Erythroblast (primary cell): ENCODE measurements at regions not wholly inside any gene's neighbourhood (a gene's known extent, or its start where the extent isn't known, plus 50 kb on each side); places are given as distances from the start of the nearest gene placed in this dataset.

ENCODE experiments used
- DNase-seq, 2 experiments: peaks; one replicate each; lab custom pipeline; 2025; lab: John Stamatoyannopoulos, UW
- GATA1 ChIP-seq: IDR thresholded peaks from 2 replicates; pipeline ENCODE4 v1.6.1; 2011; ENCODE audit warnings: low read depth, mild to moderate bottlenecking, control low read depth, low read length, moderate library complexity
- POLR2A ChIP-seq: IDR thresholded peaks from 2 replicates; pipeline ENCODE4 v1.6.1; 2011; ENCODE audit warnings: mild to moderate bottlenecking, low read length

DNA sequence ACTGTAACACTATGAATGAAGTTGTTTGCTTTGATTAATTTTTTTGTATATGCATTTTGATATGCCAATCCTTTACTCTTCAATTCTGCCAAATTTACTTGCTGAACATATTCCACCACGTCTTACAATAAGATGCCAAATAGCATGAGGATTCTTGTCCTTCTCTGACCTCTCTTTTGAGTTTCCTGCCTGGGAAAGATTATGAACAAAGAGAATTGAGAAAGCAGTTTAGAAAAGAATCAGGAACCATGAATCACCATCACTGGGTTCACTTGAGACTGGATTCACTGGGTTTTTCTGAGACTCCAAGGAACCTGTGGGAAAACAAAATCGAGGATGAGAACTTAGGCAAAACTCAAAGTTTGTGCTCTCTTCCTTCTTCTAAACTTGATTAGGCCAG is 256.5 kb downstream of the CETN3 start:
- no peak for TF ChIP-seq GATA1
- TF ChIP-seq POLR2A, result no peak
- no peak for DNase-seq

DNA sequence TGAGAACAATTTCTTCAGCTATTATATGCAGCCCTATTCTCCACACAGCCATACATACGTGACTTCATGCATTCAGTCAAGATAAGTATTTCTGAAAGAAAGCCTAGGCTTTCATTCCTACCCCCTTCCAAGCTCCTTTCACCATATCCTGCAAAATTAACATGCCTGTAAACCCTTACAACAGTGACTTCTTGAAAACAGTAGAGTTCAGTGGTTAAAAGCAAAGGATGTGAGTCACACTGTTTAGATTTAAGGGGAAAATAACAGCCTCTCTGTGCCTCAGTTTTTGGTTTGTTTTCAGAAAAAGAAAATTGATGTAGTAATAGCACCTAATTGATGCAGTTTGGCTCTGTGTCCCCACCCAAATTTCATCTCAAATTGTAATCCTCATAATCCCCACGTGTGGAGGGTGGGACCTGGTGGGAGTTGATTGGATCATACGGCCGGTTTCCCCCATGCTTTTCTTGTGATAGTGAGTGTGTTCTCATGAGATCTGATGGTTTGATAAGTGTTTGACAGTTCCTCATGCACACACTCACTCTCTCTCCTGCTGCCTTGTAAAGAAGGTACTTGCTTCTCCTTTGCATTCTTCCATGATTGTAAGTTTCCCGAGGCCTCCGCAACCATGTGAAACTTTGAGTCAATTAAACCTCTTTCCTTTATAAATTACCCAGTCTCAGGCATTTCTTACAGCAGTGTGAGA is 264.8 kb downstream of the CETN3 start:
- no peak for DNase-seq
- TF ChIP-seq POLR2A, result no peak
- no peak for TF ChIP-seq GATA1

DNA sequence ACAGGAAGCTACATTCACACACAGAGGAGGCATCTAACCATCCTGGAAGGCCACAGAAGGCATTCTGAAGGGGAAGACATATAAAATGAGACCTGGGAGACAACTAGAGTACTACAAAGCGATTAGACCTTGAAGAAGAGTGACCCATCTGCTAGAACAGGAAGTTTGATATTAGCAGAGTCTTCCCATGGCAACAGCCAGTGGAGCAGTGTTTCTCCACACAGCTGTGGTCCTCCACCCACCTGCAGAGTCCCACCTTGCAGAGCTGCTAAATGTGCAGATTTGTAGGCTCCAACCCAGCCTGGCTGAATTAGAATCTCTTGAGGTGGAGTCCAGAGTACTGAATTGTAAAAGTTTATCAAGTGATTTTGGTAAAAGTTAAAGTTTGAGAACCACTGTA is 267.0 kb downstream of the CETN3 start:
- TF ChIP-seq GATA1 (no peak), POLR2A (no peak)
- DNase-seq, result no peak

DNA sequence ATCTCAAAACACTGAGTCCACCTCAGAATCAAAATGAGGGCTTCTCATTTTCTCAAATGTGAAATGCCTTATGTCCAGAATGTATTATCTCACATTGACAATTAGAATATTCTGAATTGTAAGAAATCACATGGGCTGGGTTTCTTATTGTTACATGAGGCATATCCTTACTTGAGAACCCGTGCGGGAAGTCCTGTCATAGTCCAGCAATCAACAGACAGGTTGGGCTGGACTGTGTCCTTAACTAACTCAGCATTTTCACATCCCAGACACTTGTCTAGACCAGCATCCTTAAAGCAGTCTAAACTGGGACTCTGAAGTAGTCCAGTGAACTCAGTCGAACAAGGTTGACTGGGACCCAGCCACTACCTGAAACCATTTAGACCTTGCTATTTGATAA is 267.6 kb downstream of the CETN3 start:
- no peak for TF ChIP-seq GATA1
- TF ChIP-seq POLR2A, result no peak

DNA sequence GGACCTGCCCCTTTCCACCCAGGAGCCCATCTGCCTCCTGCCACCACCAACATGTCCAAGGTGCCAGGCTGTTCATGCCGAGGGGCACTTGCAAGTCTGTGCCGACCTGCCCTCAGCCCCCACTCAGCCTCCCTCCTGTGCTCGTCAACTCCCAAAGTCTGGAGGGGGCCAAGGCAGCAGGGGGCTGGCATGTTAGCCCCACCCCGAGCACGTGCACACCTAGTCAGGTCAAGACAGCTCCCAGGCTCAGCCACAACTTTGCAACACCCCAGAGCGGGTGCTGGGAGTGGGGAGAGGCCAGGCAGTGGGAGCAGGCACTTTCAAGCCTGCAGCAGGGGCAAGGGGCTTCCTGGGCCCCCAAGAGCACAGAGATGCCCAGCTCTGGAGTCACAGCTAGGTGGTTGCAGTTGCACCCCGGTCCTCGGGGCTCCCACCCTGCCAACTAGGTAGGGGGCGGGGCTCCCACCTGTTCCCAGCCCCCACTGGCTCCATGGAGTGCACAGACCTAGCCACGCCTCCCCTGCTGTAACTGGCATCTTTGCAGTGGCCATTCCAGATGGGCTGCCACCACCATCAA is 272.5 kb downstream of the CETN3 start:
- TF ChIP-seq POLR2A (no peak), GATA1 (no peak)
- DNase-seq, result no peak

More for the DNA sequence above, 267.6 kb downstream of the CETN3 start:
- DNase-seq, result no peak

DNA sequence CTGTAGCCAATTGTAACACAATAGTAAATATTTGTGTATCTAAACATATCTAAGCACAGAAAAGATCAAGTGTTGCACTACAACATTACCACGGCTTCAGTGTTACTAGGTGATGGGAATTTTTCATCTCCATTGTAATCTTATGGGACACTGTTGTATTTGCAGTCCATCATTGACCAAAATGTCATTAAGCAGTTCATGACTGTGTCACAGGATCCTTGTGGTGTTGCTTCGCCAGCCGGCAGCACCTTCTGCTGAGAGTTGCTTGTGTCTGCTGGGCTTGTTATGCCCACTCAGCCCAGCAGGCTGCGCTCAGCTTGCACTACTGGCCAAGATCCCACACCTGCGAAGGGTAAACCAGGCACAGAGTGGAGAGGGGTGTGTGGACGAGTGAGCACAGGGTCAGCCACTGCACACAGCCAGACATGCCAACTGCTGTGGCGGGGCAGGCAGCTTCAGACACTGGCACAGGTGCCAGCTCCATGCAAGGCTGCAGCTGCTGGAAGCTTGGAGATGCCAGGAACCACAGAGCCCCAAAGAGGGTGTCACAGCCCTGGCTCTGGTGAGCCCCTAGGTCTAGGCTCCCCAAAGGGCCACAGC is 273.7 kb downstream of the CETN3 start:
- peak; percentile 4 to 7 for DNase-seq
- TF ChIP-seq GATA1 (no peak), POLR2A (no peak)

DNA sequence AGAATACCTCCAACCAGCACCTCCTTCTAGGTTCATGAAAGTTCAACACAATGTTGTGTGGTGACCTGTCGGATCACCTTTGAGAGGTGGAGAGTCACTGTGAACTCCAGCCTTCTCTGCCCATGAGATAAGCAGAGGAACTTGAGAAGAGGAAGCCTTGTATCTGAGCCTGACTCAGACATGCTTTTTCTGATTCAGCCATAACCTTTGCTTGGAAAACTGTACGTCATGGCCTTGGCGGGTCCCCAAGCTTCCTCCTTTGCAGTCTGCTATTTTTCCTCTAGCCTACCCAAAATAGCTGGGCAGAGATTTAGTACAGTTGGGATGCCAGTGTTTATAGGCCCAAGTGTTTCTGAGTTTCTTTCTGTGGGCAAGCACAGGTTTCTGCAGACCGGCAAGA is 274.7 kb downstream of the CETN3 start:
- TF ChIP-seq GATA1 (no peak), POLR2A (no peak)
- no peak for DNase-seq

DNA sequence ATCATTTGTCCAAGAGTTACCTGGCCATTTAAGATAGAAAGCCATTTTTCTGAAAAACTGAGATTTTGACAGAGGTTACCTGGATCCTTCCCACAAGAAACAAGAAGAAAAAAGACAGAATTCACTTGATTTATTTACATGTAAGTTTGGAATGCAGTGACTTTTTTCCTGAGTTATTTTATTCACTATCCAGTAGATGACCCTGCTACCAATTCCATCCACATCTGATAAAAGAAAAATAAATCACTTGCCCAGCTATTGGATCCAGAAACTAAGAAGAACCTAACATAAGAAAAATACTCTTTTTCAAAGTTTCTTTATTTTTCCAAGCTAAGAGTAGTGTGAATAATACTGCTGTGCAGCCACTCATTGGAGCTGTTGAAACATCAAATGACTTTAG is 275.2 kb downstream of the CETN3 start:
- DNase-seq, result no peak

DNA sequence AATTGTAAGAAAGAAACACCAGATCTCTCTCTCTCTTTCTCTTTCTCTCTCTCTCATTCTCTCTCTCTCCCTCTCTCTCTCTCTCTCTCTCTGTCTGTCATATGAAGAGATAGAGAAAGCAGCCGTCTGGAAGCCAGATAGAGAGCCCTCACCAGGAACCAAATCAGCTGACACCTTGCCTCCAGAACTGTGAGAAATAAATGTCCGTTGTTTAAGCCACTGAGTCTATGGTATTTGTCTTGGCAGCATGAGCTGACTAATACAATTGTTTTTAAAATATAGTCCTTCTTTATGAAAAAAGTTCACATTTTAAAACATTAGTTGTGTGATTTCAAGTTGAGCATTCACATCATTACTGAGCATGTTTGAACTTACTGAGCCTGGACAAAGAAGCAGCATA is 275.6 kb downstream of the CETN3 start:
- TF ChIP-seq GATA1, result no peak
- DNase-seq, result no peak

More for the DNA sequence above, 275.2 kb downstream of the CETN3 start:
- no peak for TF ChIP-seq GATA1
- no peak for TF ChIP-seq POLR2A

DNA sequence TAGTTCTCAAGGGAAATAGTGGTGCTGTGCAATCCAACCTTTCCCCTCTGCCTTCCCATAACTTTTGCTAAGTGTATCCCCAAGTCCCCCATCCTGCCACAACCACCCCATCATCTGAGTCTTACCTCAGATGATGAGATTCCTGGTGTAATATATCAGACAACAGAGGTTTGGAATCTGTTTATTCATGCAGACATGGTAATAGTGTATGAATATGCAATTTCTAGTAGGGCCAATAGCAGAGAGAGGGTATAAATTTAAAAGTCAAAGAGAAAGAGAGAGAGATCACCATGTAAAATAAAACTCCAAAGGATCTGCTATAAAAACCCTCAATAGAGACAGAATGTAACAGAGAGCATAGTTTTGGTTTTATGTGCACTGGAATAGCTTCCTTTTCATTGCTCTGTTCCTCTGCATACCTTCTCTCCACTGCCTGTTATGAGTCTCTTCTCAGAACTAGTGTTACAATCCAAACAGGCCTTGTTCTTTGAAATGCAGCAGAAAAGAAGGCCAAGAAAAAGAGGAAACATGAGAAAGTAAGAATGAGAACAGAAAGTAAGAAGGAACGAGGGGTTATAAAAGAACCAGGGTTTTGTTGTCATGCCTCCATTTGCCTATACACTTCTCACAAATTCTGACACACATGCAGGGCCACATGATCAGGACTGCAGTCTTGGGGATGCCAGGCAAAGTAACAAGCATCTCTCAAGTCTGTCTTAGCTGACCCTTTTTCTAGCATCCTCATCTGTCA is 278.0 kb downstream of the CETN3 start:
- TF ChIP-seq POLR2A (no peak), GATA1 (no peak)
- no peak for DNase-seq

DNA sequence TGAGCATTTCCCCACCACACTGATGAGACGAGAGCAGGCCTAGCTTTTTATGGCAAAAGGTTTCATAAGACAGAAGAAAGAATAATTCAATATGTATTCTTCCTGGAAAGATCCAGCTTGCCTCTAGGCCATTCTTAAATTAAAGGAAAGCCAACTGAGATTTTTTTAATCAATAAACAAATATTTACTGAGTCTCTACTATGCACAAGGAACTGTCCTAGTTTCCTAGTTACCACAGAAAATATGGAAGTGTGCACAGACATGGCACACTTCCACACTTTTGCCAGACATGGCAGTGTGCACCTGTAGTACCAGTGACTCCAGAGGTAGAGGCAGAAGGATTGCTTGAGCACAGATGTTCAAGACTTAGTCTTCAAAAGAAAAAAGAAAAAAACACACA is 281.0 kb downstream of the CETN3 start:
- TF ChIP-seq POLR2A (no peak), GATA1 (no peak)
- DNase-seq, result no peak

DNA sequence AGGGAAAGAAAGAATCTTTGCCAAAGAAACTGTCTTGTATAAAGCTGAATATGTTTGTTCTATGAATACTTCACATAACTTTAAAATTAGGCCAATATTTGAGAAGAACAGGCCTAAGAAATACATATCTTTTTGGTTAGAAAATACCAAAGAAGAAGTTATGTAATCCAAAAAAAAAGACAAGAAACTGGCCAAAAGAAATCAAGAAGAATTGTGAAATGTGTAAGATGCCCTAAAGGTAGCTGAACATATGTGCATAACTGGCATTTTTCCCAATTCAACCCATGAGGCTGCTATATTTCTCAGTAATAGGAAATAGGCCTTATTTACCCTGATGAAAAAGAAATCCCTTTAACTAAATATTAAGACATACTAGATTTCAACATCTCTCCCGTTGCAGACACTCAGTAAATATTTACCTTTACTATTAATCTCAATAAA is 290.0 kb downstream of the CETN3 start:
- no peak for TF ChIP-seq GATA1
- TF ChIP-seq POLR2A, result no peak
- no peak for DNase-seq

DNA sequence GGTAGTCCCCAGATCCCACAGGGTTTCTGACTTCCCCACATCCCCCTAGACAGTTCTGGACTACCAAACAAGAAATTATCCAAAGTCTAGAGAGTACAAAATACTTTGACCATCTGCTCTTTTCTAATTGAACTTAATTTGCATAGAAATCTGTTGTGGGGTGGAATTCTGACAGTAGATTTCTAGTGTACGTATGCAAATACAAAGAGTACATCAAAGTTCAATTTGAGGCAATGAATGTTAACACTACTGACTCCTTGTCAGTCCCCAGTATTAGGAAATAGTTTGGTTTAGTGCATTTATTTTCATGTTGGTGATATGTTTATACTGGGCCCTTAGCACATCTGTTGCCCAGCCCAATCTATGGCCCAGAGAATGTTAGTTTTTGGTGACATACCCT is 292.6 kb downstream of the CETN3 start:
- DNase-seq, result no peak
- TF ChIP-seq POLR2A (no peak), GATA1 (no peak)

DNA sequence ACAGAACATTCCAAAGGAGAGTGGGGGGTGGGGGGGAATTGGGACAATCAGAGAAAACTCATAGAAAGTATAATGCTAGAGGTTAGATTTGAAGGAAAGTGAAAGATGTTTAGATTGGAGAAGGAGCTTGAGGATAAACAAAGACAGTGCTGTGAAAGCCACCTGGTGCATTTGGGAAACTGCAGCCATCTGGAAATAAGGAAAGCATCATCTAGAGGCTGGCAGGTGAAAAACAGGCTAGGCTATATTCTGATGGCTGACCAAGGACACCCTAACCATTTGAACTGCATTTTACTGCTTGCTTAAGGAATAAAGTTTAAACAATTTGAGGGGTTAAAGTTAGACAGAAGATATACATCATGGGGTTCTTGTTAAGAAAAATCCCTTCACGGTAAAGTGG is 296.4 kb downstream of the CETN3 start:
- no peak for DNase-seq
- TF ChIP-seq GATA1 (no peak), POLR2A (no peak)
